ENCODE measurements at regions not wholly inside any gene's neighbourhood (a gene's known extent, or its start where the extent isn't known, plus 50 kb on each side); places are given as distances from the start of the nearest gene placed in this dataset.
A peak's percentile ranks its signal among the peaks of the same experiment; 100 is the strongest.
"Not testable (repeated sequence)": the region's sequence is repeated elsewhere in the genome, so short reads cannot be mapped to it uniquely, and the experiment has no call there.

DNA sequence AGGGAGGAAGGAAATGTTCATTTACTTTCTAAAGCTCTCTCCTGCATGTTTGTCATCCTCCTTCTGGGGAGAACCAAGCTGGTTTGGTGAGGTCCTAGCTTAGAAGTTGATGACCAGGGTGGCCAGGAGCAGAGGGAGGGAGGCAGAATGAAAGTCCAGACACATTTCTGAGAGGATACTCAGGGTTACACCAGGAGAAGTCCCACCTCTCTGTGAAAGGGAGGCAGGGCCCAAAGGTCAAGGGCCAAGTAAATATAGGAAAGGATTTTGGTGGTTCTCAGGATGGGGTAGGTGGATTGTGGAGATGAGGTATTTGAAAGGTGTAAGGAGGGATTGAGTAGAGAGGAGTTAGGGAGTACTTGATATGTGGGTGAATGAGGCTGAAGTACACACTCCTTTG lies 58.0 kb upstream of the FBXO11 start:
- DNase-seq, result no peak

DNA sequence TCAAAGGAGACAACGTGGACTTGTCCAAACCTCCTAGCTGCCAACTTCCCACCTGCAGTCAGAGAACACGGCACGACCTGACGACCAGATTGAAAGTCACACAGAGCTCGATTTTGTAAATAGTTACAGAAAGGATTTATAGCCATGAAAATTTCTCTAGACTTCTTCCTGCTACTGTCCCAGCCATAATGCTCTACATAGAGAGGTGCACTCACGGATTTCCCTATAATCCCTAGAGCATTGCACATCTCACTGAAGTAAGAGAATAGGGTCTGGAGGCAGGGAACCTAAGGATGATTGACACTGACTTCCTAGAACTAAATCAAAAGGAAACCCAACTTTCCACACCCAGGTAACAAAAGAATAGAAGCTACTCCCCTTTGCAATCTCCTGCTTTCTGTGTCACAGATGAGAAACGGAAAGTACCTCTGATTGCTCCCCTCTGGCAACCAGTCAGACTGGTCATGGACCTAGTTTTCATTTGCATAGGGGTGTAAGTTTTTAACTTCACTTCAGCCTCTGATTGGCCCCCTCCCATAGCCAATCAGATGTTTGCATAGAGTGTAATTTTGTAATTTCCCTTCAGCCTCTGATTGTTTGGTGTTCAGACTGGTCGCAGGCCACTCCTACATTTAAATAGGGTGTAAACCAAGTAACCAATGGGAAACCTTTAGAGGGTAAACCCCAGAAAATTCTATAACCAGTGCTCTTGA lies 58.6 kb upstream of the FBXO11 start:
- no peak for DNase-seq

DNA sequence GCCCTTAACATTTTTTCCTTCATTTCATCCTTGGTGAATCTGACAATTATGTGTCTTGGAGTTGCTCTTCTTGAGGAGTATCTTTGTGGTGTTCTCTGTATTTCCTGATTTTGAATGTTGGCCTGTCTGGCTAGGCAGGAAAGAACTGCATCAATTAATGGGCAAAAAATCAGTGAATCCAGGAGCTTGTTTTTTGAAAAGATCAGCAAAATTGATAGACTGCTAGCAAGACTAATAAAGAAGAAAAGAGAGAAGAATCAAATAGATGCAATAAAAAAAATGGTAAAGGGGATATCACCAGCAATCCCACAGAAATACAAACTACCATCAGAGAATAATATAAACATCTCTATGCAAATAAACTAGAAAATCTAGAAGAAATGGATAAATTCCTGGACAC lies 70.4 kb upstream of the FBXO11 start:
- not testable (repeated sequence) for DNase-seq

DNA sequence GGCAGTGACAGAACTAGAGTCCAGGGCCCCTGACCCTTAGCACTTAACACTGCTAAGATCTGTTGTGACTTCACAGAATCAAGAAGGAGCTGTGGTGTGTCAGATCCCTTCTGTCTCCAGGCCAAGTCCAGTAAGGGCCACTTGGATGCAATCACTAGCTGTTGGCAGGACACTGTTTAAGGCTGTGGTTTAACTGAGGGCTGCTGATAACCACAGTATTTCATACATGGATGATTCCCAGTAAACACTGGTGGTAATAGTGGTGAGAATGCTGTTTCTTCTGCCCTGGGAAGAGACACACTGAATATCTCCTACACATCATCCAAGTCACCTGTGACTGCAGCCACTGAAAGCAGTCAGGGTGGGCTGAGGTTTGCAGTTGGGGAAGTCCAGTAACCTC lies 77.7 kb upstream of the FBXO11 start:
- DNase-seq, result no peak

DNA sequence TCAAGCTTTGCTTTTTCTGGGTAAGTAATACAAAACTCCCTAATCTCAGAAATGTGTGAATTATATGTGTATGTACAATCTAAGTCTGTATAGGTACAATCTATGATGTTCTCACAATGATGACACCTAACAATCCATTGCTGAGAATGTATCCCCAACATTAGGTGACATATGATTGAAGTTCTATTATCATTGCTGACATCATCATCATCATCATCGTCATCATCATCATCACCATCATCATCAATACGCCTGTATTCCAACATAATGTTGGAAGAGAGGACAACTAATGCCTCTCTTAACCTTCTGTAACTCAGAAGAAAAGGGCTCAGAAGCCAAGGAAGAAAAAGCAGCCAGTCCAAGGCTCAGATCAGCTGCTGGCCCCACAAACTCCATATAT lies 84.2 kb upstream of the FBXO11 start:
- DNase-seq, result no peak

DNA sequence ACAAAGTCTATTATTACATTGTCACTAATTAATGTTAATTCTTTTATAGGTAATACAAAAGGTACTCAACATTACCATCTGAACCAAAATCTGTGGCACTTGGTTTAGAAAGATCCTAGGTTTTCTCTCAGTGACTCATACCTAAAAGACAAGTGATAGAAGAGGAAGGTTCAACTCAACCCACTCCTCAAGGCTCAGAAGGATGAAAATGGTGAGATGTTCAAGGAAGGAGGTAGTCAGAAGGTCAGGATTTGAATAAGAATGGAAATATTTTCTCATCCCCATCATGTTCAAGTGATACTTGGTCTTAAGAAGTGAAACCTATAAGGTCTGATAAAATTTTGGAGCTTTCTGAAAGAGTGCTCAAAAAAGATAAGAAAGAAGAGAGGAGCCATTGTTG lies 86.4 kb upstream of the FBXO11 start:
- no peak for DNase-seq

DNA sequence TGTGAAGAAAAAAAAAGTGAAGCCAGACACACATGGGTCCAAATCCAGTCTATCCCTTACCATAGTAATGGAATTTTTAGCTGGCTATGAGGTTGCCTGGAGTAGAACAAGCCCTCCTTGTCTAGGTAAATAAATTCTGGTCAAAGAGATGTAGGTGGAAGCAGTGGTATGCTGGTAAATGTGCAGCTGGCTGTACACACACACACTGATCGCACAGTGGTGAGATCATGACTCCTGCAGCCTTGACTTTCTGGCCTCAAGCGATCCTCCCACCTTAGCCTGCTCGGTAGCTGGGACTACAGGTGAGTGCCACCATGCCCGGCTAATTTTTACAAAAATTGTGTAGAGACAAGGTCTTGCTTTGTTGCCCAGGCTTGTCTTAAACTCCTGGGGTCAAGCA lies 90.5 kb upstream of the FBXO11 start:
- no peak for DNase-seq

DNA sequence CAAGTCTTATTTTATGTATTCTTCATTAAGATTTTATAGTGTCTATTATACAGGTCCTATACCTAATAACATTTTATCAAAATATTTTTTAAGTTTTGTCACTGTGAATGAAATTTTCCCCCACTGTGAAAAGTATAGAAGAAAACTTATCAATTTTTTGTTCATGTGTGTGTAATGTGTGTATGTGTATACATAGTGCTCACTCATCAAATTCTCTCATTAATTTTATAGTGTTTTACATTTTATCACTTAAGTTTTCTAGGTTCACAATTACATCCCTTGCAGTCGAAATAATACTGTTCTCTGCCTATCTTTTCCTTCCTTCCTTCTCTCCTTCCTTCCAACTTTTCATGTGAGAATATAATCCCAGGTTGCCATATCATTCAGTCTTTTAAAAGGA lies 93.2 kb upstream of the FBXO11 start:
- no peak for DNase-seq

DNA sequence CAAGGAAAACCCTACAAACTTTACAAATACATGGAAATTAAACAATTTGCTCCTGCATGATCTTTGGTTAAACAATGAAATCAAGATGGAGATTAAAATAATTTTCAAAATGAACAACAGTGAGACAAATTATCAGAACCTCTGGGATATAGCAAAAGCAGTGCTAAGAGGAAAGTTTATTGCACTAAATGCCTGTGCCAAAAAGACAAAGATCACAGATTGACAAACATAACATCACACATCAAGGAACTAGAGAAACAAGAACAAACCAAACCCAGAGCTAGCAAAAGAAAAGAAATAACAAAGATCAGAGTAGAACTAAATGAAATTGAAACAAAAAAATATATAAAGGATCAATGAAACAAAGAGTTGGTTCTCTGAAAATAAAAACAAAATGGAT lies 95.2 kb upstream of the FBXO11 start:
- no peak for DNase-seq

DNA sequence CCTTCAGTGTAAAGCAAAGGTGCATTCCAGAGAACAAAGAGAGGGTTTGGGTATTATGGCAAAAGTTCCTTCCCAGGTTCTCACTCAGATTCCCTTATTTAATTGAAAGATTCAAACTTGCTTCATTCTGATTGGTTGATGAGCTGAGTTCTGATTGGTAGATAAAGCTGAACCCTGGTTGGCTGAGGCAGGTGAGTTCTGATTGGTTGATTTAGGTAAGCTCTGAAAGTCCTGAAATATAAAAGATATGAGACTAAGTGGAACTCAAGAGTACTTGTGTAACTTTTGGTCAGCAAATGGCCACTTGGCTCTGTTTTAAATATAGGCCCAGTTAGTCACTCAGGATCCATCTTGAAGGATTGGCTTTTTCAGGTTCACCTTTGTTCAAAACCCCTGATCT lies 99.8 kb upstream of the FBXO11 start:
- no peak for DNase-seq

DNA sequence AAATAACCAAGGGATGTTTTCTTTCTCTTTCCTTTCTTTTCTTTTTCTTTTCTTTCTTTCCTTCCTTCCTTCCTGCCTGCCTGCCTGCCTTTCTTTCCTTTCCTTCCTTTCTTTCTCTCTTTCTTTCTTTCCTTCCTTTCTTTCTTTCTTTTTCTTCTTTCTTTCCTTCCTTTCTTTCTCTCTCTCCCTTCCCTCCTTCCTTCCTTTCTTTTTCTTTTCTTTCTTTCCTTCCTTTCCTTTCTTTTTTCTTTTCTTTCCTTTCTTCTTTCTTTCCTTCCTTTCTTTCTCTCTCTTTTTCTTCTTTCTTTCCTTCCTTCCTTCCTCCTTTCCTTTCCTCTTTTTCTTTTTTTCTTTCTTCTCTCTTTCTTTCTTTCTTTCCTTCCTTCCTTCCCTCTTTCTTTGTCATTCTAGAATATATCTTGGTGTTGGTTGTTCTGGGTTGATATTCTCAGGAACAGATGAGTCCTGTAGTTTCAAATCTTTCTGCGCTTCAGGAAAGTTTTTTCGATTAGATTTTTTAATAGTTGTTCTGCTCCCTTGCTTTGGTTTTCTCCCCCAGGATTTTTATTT lies 101.5 kb upstream of the FBXO11 start:
- DNase-seq, result no peak

DNA sequence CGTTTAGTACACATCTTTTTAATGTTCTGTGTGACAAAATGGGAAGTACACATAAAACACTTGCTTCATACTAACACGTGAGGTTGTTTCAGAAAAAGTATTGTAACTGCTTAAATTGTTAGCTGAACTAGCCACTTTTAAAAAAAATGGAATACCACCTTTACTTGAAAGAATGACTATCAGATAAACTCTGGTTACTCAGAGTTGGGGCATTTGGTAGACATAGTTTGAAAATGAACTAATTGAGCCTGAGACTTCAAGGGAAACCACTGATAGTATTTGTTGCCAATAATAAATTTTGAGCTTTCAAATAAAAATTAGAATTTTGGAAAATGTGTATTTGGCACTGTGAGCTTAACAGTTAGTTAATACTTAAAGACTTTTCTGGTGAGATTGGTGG lies 103.0 kb upstream of the FBXO11 start:
- no peak for DNase-seq

DNA sequence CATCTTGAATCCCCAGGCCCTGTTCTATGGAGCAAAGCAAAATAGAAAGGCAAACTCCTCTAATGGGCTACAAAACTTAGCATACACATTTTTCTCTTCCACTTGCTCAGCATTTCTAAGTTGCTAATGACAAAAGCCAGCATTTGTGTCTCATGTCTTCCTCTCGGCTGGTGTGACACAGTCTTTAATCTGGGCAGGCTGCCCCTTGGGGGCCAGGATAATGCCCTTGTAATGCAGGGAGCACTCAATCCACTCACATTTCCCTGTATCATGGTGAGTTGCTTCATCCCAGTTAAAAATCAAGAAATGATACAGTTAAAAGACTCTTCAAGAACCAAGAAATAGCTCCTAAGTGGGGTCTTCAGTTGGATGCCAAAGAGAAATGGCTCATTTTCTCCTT lies 109.1 kb upstream of the FBXO11 start:
- DNase-seq, result no peak

DNA sequence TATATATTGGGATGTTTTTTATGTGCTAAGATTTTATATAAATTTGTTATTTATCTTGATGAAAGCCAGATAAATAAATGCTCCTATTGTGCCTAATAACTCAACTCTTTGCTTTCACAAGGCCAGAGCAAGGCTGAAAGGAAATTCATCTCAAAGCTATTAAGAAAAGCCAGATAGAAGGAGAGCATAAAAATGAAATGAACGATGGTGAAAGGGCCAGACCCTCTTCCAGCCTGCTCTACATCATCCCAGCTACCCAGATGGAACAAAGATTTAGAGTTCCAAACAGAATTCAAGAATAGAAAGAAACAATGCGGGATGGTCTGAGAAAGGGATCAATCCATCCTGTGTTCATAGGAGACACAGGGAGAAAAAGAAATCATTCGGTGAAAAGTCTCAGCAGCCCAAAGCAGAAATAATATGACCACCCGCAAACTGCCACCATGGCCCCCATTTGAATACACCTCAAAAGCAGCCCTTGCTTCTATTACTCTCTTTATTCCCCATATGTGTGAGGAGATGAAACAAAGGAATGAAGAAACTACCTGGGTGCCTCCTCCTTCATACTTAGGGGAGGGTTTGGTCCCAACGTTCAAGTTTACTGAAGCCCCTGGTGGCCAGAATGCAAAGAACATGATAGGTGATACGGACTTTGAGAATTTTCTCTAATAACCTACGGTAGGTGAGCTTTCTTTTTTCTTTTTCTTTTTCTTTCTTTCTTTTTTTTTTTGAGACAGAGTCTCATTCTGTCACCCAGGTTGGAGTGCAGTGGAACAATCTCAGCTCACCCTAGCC lies 110.1 kb upstream of the FBXO11 start:
- DNase-seq, result peak; percentile 18

DNA sequence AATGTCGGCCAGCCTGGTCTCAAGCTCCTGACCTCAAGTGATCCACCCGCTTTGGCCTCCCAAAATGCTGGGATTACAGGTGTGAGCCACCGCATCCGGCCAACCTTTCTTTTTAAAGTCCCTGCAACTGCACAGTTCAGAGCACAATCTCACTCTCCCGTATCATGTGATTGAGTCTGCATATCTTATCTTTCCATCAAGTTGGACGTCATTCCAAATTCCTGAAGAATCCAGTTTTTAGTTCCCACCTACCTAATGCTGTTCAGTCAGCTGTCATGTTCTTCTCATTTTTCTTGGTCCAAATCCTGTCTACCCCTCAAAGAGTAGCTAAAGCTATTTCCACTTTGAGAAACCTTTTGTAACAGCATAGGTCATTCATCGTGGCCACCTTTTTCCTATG lies 110.8 kb upstream of the FBXO11 start:
- no peak for DNase-seq

DNA sequence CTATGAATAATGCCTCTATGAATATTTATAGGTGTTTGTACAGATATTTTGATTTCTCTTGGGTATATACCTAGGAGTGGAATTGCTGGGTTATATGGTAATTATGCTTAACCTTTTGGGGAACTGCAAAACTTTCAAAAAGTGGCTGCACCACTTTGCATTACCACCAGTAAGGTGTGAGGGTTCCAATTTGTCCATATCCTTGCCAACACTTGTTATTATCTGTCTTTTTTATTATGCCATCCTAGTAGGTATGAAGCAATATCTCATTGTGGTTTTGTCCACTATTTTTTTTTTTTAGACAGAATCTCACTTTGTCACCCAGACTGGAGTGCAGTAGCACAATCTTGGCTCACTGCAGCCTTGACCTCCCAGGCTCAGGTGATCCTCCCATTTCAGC lies 112.2 kb upstream of the FBXO11 start:
- no peak for DNase-seq

DNA sequence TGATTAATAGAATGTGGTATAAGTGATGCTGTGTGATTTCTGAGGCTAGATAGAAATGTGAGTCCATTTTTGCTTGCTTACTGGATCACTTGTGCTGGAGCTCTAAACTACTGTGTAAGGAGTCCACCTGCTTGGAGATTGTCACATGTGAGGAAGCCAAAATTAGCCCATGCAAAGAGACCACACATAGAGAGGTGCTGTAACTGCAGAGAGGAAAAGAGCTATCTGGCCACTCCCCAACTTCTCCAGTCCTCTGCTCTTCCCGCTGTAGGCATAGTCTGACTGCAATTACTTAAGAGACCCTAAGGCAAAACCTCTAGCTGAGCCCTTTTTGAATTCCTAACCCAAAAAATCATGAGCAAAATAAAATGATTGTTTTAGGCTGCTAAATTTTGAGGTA lies 120.6 kb upstream of the FBXO11 start:
- no peak for DNase-seq

DNA sequence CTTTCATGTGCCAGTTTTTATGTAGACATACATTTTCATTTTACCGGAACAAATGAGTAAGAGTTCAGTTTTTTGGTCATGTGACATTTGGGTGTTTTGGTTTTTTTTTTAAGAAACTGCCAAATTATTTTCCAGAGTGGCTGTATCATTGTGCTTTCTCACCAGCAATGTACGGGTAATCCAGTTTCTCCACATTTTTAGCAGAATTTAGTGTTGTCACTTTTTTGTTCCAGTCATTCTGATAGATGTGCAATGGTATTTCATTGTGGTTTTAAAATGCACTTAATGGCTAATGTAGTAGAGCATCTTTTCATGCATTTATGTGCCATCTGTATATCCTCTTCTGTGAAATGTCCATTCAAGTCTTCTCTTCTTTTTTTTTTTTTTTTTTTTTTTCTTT lies 126.5 kb upstream of the FBXO11 start:
- no peak for DNase-seq

DNA sequence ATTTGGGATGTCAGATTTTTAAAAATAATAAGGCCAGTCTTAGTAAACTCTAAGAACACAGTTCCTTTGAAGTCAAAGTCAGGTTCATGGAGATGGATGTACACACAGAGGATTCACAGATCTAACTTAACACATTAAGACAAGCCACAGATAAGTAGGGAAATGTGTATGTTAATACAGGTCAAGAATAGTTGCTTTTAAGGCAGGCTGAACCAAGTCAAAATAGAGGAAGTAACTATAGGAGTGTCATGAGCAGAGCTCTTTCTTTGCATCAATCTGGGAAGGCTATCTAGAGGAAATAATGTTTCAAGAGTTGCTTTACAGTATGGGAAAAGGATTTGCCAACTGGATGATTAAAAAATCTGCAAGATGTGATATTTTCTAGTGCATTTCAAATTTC lies 128.0 kb upstream of the FBXO11 start:
- no peak for DNase-seq

DNA sequence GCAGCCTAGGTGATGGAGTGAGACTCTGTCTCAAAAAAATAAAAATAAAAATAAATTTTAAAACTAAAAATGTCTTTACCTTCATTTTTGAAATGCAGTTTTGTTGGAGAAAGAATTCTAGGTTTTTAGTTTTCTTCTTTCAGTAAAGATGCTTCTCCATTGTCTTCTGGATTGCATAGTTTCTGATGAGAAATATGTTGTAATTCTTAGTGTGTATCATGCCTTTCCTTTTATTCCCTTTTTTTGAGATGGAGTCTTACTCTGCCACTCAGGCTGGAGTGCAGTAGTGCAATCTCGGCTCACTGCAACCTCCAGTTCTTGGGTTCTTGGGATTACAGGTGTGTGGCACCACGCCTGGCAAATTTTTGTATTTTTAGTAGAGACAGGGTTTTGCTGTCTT lies 130.0 kb upstream of the FBXO11 start:
- DNase-seq, result no peak

DNA sequence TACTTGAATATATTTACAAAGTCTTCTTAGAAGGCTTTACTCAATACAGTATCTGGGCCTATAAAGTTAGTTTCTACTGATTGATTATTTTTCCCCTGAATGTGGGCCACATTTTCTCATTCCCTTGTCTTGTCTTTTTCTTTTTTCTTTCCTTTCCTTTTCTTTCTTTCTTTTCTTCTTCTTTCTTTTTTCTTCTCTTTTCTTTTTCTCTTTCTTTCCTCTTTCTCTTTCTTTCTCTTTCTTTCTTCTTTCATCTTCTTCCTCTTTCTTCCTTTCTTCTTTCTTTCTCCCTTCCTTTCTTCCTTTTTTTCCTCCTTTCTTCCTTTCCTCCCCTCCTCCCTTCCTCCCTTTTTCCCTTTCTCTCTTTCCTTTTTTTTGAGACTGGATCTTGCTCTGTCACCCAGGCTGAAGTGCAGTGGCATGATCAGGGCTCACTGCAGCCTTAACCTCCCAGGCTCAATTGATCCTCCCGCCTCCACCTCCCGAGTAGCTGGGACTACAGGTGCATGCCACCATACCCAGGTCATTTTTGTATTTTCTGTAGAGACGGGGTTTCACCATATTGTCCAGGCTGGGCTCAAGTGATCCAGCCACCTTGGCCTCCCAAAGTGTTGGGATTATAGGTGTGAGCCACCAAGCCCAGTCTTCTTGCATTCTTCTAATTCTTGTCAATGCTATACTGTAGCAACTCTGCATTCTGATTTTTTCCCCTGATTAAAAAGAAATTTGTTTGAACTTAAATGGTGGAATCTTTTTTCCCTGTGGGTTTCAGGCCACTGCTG lies 133.1 kb upstream of the FBXO11 start:
- no peak for DNase-seq

DNA sequence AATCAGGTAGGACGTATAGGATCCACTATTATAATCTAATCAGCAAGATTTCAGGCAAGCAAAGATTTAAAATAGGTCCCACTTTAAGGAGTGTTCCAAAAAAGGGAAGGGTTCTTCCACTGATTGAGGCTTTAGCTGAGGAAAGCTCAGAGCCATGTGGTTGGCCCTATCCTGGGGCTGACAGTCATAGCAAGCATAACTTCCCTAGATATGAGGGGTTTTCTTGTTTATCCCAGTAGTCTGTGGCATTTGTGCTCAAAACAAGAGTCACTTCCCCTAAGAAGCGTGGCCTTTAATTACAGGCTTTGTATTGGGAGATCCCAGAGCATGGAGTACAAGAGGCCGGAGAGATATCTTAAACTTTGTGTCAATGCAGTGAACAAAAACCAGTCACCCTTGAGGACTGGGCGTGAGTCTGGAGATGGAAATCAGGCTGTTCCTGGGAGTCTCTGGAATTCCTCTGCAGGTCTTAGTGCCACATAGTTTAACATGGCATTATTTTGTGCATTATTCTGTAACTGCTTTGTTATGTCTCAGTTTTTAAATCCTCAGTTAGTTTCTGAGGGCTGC lies 136.9 kb upstream of the FBXO11 start:
- no peak for DNase-seq

DNA sequence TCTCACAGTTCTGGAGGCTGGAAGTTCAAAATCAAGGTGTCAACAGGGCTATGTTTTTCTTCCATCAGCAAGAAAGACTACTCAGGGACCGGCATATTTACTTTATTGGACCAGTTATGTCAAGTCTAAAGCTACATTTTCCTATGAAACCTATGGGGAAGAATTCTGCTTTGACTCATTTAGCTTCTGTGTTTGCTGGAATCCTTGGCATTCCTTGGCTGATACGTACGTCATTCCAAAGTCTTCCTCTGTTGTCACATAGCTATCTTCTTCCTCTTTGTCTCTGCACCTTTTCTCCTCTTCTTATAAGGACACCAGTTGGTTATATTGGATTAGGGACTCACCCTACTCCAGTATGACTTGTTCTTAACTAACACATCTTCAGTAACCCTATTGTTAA lies 137.4 kb upstream of the FBXO11 start:
- no peak for DNase-seq
